IPS-18c (cell line): ENCODE measurements at regions not wholly inside any gene's neighbourhood (a gene's known extent, or its start where the extent isn't known, plus 50 kb on each side); places are given as distances from the start of the nearest gene placed in this dataset.

Source experiments
- H3K4me3 ChIP-seq: 2 replicates; pipeline ENCODE4 v1.7.0; 2013; ENCODE audit warnings: low read depth, mild to moderate bottlenecking, low read length, moderate library complexity; ENCODE audit not compliant: insufficient read depth
- H3K9me3 ChIP-seq: one replicate; pipeline ENCODE4 v1.6.1; 2013; ENCODE audit warnings: mild to moderate bottlenecking, low read length, moderate library complexity; ENCODE audit not compliant: control insufficient read depth, insufficient read depth

- no peak overlapping the region for H3K4me3 ChIP-seq
- no peaks in the 10 kb centered on the region for H3K9me3 ChIP-seq
Measured at GRCh38 chr18:77708826-77709506, 459.3 kb downstream of the GALR1 start.

GRCh38 chr18:77711096-77711495, 461.4 kb downstream of the GALR1 start:
- H3K9me3 ChIP-seq = no peaks in the 10 kb centered on the region
- H3K4me3 ChIP-seq = no peak overlapping the region

- no peaks in the 10 kb centered on the region for H3K9me3 ChIP-seq
- no peak overlapping the region for H3K4me3 ChIP-seq
Measured at GRCh38 chr18:77714716-77715115, 465.1 kb downstream of the GALR1 start.

- no peaks in the 10 kb centered on the region for H3K9me3 ChIP-seq
- no peak overlapping the region for H3K4me3 ChIP-seq
Measured at GRCh38 chr18:77716282-77716681, 466.6 kb downstream of the GALR1 start.

- H3K4me3 ChIP-seq = no peak overlapping the region
- H3K9me3 ChIP-seq = no peaks in the 10 kb centered on the region
Measured at GRCh38 chr18:77733292-77733903, 483.8 kb downstream of the GALR1 start.

- no peak overlapping the region for H3K4me3 ChIP-seq
- H3K9me3 ChIP-seq = no peaks in the 10 kb centered on the region
Measured at GRCh38 chr18:77736842-77737241, 487.2 kb downstream of the GALR1 start.

GRCh38 chr18:77737405-77737804, 487.8 kb downstream of the GALR1 start:
- Histone ChIP-seq H3K4me3 (no peak overlapping the region), H3K9me3 (no peaks in the 10 kb centered on the region)

- Histone ChIP-seq H3K9me3 (no peaks in the 10 kb centered on the region), H3K4me3 (no peak overlapping the region)
Measured at GRCh38 chr18:77749089-77749488, 499.4 kb downstream of the GALR1 start.

- no peaks in the 10 kb centered on the region for H3K9me3 ChIP-seq
- H3K4me3 ChIP-seq = no peak overlapping the region
Measured at GRCh38 chr18:77750006-77750405, 500.4 kb downstream of the GALR1 start.

- Histone ChIP-seq H3K9me3 (no peaks in the 10 kb centered on the region), H3K4me3 (no peak overlapping the region)
Measured at GRCh38 chr18:77754475-77755044, 504.9 kb downstream of the GALR1 start.

GRCh38 chr18:77755187-77755586, 505.5 kb downstream of the GALR1 start:
- Histone ChIP-seq H3K9me3 (no peaks in the 10 kb centered on the region), H3K4me3 (no peak overlapping the region)

GRCh38 chr18:77761332-77761731, 511.7 kb downstream of the GALR1 start:
- Histone ChIP-seq H3K9me3 (no peaks in the 10 kb centered on the region), H3K4me3 (no peak overlapping the region)

- Histone ChIP-seq H3K4me3 (no peak overlapping the region), H3K9me3 (no peaks in the 10 kb centered on the region)
Measured at GRCh38 chr18:77762014-77762413, 512.4 kb downstream of the GALR1 start.

- no peaks in the 10 kb centered on the region for H3K9me3 ChIP-seq
- no peak overlapping the region for H3K4me3 ChIP-seq
Measured at GRCh38 chr18:77762642-77763041, 513.0 kb downstream of the GALR1 start.

- Histone ChIP-seq H3K4me3 (no peak overlapping the region), H3K9me3 (no peaks in the 10 kb centered on the region)
Measured at GRCh38 chr18:77763530-77764145, 514.0 kb downstream of the GALR1 start.

- H3K4me3 ChIP-seq = no peak overlapping the region
Measured at GRCh38 chr18:77765468-77765867, 515.8 kb downstream of the GALR1 start.

GRCh38 chr18:77766421-77766820, 516.8 kb downstream of the GALR1 start:
- H3K4me3 ChIP-seq = no peak overlapping the region
- no peaks in the 10 kb centered on the region for H3K9me3 ChIP-seq

More at GRCh38 chr18:77765468-77765867, 515.8 kb downstream of the GALR1 start:
- H3K9me3 ChIP-seq = no peaks in the 10 kb centered on the region

- peaks cover 2% of the 10 kb centered on the region for H3K9me3 ChIP-seq
- no peak overlapping the region for H3K4me3 ChIP-seq
Measured at GRCh38 chr18:77772177-77772576, 522.5 kb downstream of the GALR1 start.
